H1 (cell line): ENCODE measurements at regions not wholly inside any gene's neighbourhood (a gene's known extent, or its start where the extent isn't known, plus 50 kb on each side); places are given as distances from the start of the nearest gene placed in this dataset.

Experiments used
- CTCF ChIA-PET: fragments of 300-600 bp; sonication (Branson Sonifier 250); formaldehyde crosslinking; loops from one replicate; lab custom pipeline; 2021; ENCODE audit not compliant: partially characterized antibody; lab: Charles Lee
- POLR2A ChIA-PET: fragments of 300-600 bp; sonication (Branson Sonifier 250); formaldehyde crosslinking; loops from one replicate; lab custom pipeline; 2021; ENCODE audit warnings: inconsistent platforms; ENCODE audit not compliant: partially characterized antibody; lab: Charles Lee
- DNase-seq, 2 experiments: peaks; one replicate each; pipeline versions ENCODE4 v3.0.0 to v3.0.0-alpha.2; 2010 to 2022; ENCODE audit warnings: low spot score in 2 of 2, low read depth in 1 of 2, mixed read lengths in 1 of 2
- FAIRE-seq: peaks from 2 replicates; lab custom pipeline; 2011; peaks lifted over from hg19 to GRCh38; lab: Jason Lieb, UNC
- H2AFZ ChIP-seq: 2 replicates; pipeline ENCODE4 v1.8.1; 2012; ENCODE audit warnings: low read length, inconsistent platforms
- H2AK5ac ChIP-seq: 2 replicates; pipeline ENCODE4 v1.6.1; 2013; ENCODE audit warnings: low read depth, low read length
- H2BK120ac ChIP-seq: replicated peaks from 2 replicates; pipeline ENCODE3; 2013; ENCODE audit warnings: low read depth, low read length, inconsistent platforms
- H2BK12ac ChIP-seq: 2 replicates; pipeline ENCODE4 v1.6.1; 2013; ENCODE audit warnings: low read depth, low read length
- H2BK15ac ChIP-seq: 2 replicates; pipeline ENCODE4 v1.6.1; 2013; ENCODE audit warnings: low read length
- H2BK20ac ChIP-seq: 2 replicates; pipeline ENCODE4 v1.6.1; 2013; ENCODE audit warnings: low read length
- H2BK5ac ChIP-seq: 2 replicates; pipeline ENCODE4 v1.6.1; 2013; ENCODE audit warnings: low read depth, low read length
- H3K14ac ChIP-seq: 2 replicates; pipeline ENCODE4 v1.6.1; 2013; ENCODE audit warnings: inconsistent platforms; ENCODE audit not compliant: insufficient read length
- H3K18ac ChIP-seq: 2 replicates; pipeline ENCODE4 v1.6.1; 2013; ENCODE audit warnings: low read length; ENCODE audit errors: extremely low read depth
- H3K23ac ChIP-seq: 2 replicates; pipeline ENCODE4 v1.6.1; 2013; ENCODE audit warnings: inconsistent platforms; ENCODE audit not compliant: insufficient read length
- H3K23me2 ChIP-seq: 2 replicates; pipeline ENCODE4 v1.6.1; 2013; ENCODE audit warnings: low read depth, low read length
- H3K27ac ChIP-seq: 2 replicates; pipeline ENCODE4 v1.6.1; 2011; ENCODE audit warnings: low read depth, low read length, inconsistent platforms
- H3K27me3 ChIP-seq, 4 experiments: replicated peaks in 1 of 4; 1 replicate in 1 of 4; 2 replicates in 3 of 4; pipeline versions ENCODE4 v1.6.1 to v1.8.1; 2011 to 2013; ENCODE audit warnings: low read length in 3 of 4, mild to moderate bottlenecking in 3 of 4, inconsistent platforms in 2 of 4, mixed read lengths in 2 of 4, moderate library complexity in 1 of 4; ENCODE audit not compliant: control insufficient read depth in 3 of 4, insufficient read depth in 3 of 4; ENCODE audit errors: extremely low read depth in 1 of 4
- H3K36me3 ChIP-seq, 4 experiments: 2 replicates each; pipeline versions ENCODE4 v1.6.1 to v1.8.1; 2011 to 2013; ENCODE audit warnings: mild to moderate bottlenecking in 4 of 4, low read length in 3 of 4, moderate library complexity in 2 of 4, control low read depth in 1 of 4, inconsistent platforms in 1 of 4; ENCODE audit not compliant: insufficient read depth in 4 of 4, control insufficient read depth in 2 of 4
- H3K4ac ChIP-seq: replicated peaks from 2 replicates; pipeline ENCODE3; 2013; ENCODE audit warnings: low read length, low read depth, mixed read lengths, inconsistent platforms; ENCODE audit not compliant: insufficient read length
- H3K4me1 ChIP-seq, 4 experiments: replicated peaks in 1 of 4; 1 replicate in 1 of 4; 2 replicates in 3 of 4; pipeline versions ENCODE4 v1.6.1 to v1.8.1; 2011 to 2013; ENCODE audit warnings: low read length in 3 of 4, inconsistent platforms in 2 of 4, mixed read lengths in 1 of 4; ENCODE audit not compliant: insufficient read depth in 4 of 4, control insufficient read depth in 3 of 4
- H3K4me2 ChIP-seq, 2 experiments: 2 replicates each; pipeline versions ENCODE4 v1.6.1 to v1.8.1; 2011 to 2013; ENCODE audit warnings: low read depth in 2 of 2, low read length in 2 of 2, control low read depth in 1 of 2, inconsistent platforms in 1 of 2, mild to moderate bottlenecking in 1 of 2; ENCODE audit not compliant: insufficient read depth in 1 of 2
- H3K4me3 ChIP-seq, 4 experiments: fragments of 200-600, 300-600 bp in 1 of 4; sonication (generic), shearing (Covaris generic), sonication (Bioruptor Twin) in 1 of 4; 2 replicates each; pipeline versions ENCODE4 v1.5.1 to v1.8.1; 2011 to 2016; ENCODE audit warnings: low read length in 4 of 4, low read depth in 3 of 4, control low read depth in 2 of 4, inconsistent platforms in 2 of 4, mild to moderate bottlenecking in 2 of 4, mixed read lengths in 1 of 4, moderate library complexity in 1 of 4; ENCODE audit not compliant: insufficient read depth in 2 of 4; ENCODE audit errors: extremely low read depth in 1 of 4
- H3K56ac ChIP-seq: replicated peaks from 2 replicates; pipeline ENCODE3; 2013; ENCODE audit warnings: low read depth, mild to moderate bottlenecking, mixed read lengths, low read length, inconsistent platforms; ENCODE audit not compliant: insufficient read length
- H3K79me1 ChIP-seq: 2 replicates; pipeline ENCODE4 v1.6.1; 2013; ENCODE audit warnings: low read depth, low read length, control low read depth
- H3K79me2 ChIP-seq, 2 experiments: 2 replicates each; pipeline versions ENCODE4 v1.6.1 to v1.8.1; 2012 to 2013; ENCODE audit warnings: low read length in 2 of 2, mild to moderate bottlenecking in 2 of 2, inconsistent platforms in 1 of 2; ENCODE audit not compliant: insufficient read depth in 2 of 2, control insufficient read depth in 1 of 2
- H3K9ac ChIP-seq, 4 experiments: replicated peaks in 1 of 4; 1 replicate in 1 of 4; 2 replicates in 3 of 4; pipeline versions ENCODE4 v1.6.1 to v1.8.1; 2011 to 2013; ENCODE audit warnings: low read depth in 3 of 4, low read length in 3 of 4, control low read depth in 2 of 4, mild to moderate bottlenecking in 2 of 4, moderate library complexity in 2 of 4, inconsistent platforms in 1 of 4; ENCODE audit errors: extremely low read depth in 1 of 4
- H3K9me3 ChIP-seq, 2 experiments: 2 replicates each; pipeline versions ENCODE4 v1.6.1 to v1.8.1; 2012 to 2013; ENCODE audit warnings: mild to moderate bottlenecking in 2 of 2, moderate library complexity in 2 of 2, control low read depth in 1 of 2, inconsistent platforms in 1 of 2, low read depth in 1 of 2, low read length in 1 of 2, mixed read lengths in 1 of 2; ENCODE audit not compliant: insufficient read depth in 2 of 2
- H4K20me1 ChIP-seq, 2 experiments: replicated peaks in 1 of 2; 2 replicates each; pipeline versions ENCODE3 to v1.8.1; 2011 to 2013; ENCODE audit warnings: inconsistent platforms in 2 of 2, low read length in 2 of 2, mild to moderate bottlenecking in 1 of 2; ENCODE audit not compliant: insufficient read depth in 2 of 2, control insufficient read depth in 1 of 2
- H4K5ac ChIP-seq: 2 replicates; pipeline ENCODE4 v1.6.1; 2013; ENCODE audit warnings: low read length, low read depth, mixed read lengths, inconsistent platforms; ENCODE audit not compliant: insufficient read length
- H4K8ac ChIP-seq: 2 replicates; pipeline ENCODE4 v1.8.0; 2013; ENCODE audit warnings: mild to moderate bottlenecking, moderate library complexity, low read length, inconsistent platforms; ENCODE audit not compliant: insufficient read depth; ENCODE audit errors: extremely low read depth
- H4K91ac ChIP-seq: replicated peaks from 2 replicates; pipeline ENCODE3; 2013; ENCODE audit warnings: low read length, mixed read lengths, inconsistent platforms; ENCODE audit not compliant: insufficient read length
- CBX8 ChIP-seq: fragments of 300-800, 300-1000 bp; sonication (generic); IDR thresholded peaks from 2 replicates; pipeline ENCODE4 v1.7.1; 2016; ENCODE audit warnings: low read depth, low read length, borderline replicate concordance
- EGR1 ChIP-seq: IDR thresholded peaks from 2 replicates; pipeline ENCODE4 v1.6.1; 2011; ENCODE audit warnings: low read depth, low read length, borderline replicate concordance
- EZH2 ChIP-seq: fragments of 200-600 bp; sonication (generic); IDR thresholded peaks from 2 replicates; pipeline ENCODE4 v1.7.1; 2012; ENCODE audit warnings: low read depth, mild to moderate bottlenecking, moderate library complexity, low read length, inconsistent platforms; ENCODE audit not compliant: severe bottlenecking
- PHF8 ChIP-seq: fragments of 200-600 bp; sonication (generic); conservative IDR thresholded peaks from 2 replicates; pipeline ENCODE4 v1.7.1; 2012; ENCODE audit warnings: low read depth, mild to moderate bottlenecking, inconsistent platforms, low read length, moderate library complexity
- RBBP5 ChIP-seq: IDR thresholded peaks from 2 replicates; pipeline ENCODE4 v1.7.1; 2012; ENCODE audit warnings: low read depth, mild to moderate bottlenecking, inconsistent platforms, low read length, moderate library complexity, borderline replicate concordance
- TAF7 ChIP-seq: optimal IDR thresholded peaks from 2 replicates; pipeline ENCODE3; 2011; ENCODE audit warnings: low read depth, mild to moderate bottlenecking, inconsistent platforms, low read length, moderate library complexity, borderline replicate concordance
- WGBS, 2 experiments: shearing (Covaris generic) in 1 of 2; methylation state at CpG; one replicate each; pipeline versions ENCODE4 v1.1.6 to v1.1.7; 2013 to 2015; ENCODE audit warnings: low lambda C conversion rate in 2 of 2, mixed read lengths in 2 of 2, inconsistent platforms in 1 of 2, low coverage in 1 of 2, missing lambda C conversion rate in 1 of 2; ENCODE audit not compliant: insufficient replicate concordance in 2 of 2, insufficient coverage in 1 of 2, insufficient read length in 1 of 2; ENCODE audit errors: extremely low coverage in 1 of 2, missing lambda C conversion rate in 1 of 2; 5-methylcytosine and 5-hydroxymethylcytosine counted together

GRCh38 chr7:109386959-109387358 is 817.3 kb downstream of the DNAJB9 start:
- Histone ChIP-seq H3K4ac (no peak overlapping the region), H3K23ac (no peak overlapping the region), H2AFZ (no peak overlapping the region), H2BK12ac (no peak overlapping the region), H4K8ac (no peak overlapping the region), H3K27ac (no peak overlapping the region), H3K4me1 (no peaks in the 10 kb centered on the region), H2AK5ac (no peak overlapping the region), H3K4me2 (no peak overlapping the region), H2BK120ac (no peak overlapping the region), H3K79me1 (no peaks in the 10 kb centered on the region), H3K14ac (no peak overlapping the region), H3K36me3 (no peaks in the 10 kb centered on the region), H3K9me3 (no peaks in the 10 kb centered on the region), H4K5ac (no peak overlapping the region), H2BK20ac (no peak overlapping the region), H3K4me3 (no peak overlapping the region), H3K23me2 (no peaks in the 10 kb centered on the region), H3K79me2 (no peaks in the 10 kb centered on the region), H3K18ac (no peak overlapping the region), H4K91ac (no peak overlapping the region), H2BK5ac (no peak overlapping the region), H2BK15ac (no peak overlapping the region), H3K27me3 (no peaks in the 10 kb centered on the region), H3K56ac (no peak overlapping the region), H4K20me1 (no peaks in the 10 kb centered on the region), H3K9ac (no peak overlapping the region)
- CTCF ChIA-PET: no interaction called here
- POLR2A ChIA-PET: no interaction called here
- FAIRE-seq (no peak), DNase-seq (no peak)
- WGBS, 2 experiments: 90% methylated on average over 2 of the region's 2 CpGs; no CpG with 5 or more reads in 1 of the 2 experiments
- TF ChIP-seq EGR1: no peak
- no peak for TF ChIP-seq PHF8
- no peak for TF ChIP-seq EZH2
- TF ChIP-seq CBX8: no peak
- TF ChIP-seq TAF7: no peak
- TF ChIP-seq RBBP5: no peak
